SK-N-SH treated with all-trans-retinoic acid at 6 μM for 48 hours (cell line): ENCODE measurements at regions not wholly inside any gene's neighbourhood (a gene's known extent, or its start where the extent isn't known, plus 50 kb on each side); places are given as distances from the start of the nearest gene placed in this dataset.

Experiments used
- ATAC-seq: fragments of 200-7000 bp; cut with Tn5 transposase; 3 replicates; pipeline ENCODE4 v1.9.1; 2020; ENCODE audit warnings: mild to moderate bottlenecking, moderate library complexity
- ARNTL ChIP-seq: fragments of 450-650 bp; formaldehyde crosslinking; IDR thresholded peaks from 2 replicates; pipeline ENCODE4 v1.5.0; 2020; ENCODE audit warnings: low read depth, mild to moderate bottlenecking, moderate library complexity, borderline replicate concordance
- BACH2 ChIP-seq: fragments of 250-450 bp; sonication (Bioruptor Pico); IDR thresholded peaks from 2 replicates; pipeline ENCODE4 v1.9.0; 2021; ENCODE audit warnings: mild to moderate bottlenecking, borderline replicate concordance
- CSDC2 ChIP-seq: fragments of 250-450 bp; sonication (Bioruptor Pico); IDR thresholded peaks from 2 replicates; pipeline ENCODE4 v1.5.0; 2020; ENCODE audit warnings: mild to moderate bottlenecking, moderate library complexity
- ESRRG ChIP-seq: fragments of 250-450 bp; sonication (Bioruptor Pico); IDR thresholded peaks from 2 replicates; pipeline ENCODE4 v1.6.1; 2021; ENCODE audit warnings: mild to moderate bottlenecking
- GLIS3 ChIP-seq: fragments of 250-450 bp; sonication (Bioruptor Pico); IDR thresholded peaks from 2 replicates; pipeline ENCODE4 v1.5.0; 2020; ENCODE audit warnings: mild to moderate bottlenecking, moderate library complexity
- PPARA ChIP-seq: fragments of 250-450 bp; sonication (Bioruptor Pico); IDR thresholded peaks from 2 replicates; pipeline ENCODE4 v1.5.0; 2020; ENCODE audit warnings: mild to moderate bottlenecking, borderline replicate concordance
- SNAI2 ChIP-seq: fragments of 250-450 bp; sonication (Bioruptor Pico); IDR thresholded peaks from 2 replicates; pipeline ENCODE4 v1.5.0; 2020; ENCODE audit warnings: mild to moderate bottlenecking, moderate library complexity
- TCF4 ChIP-seq: fragments of 250-450 bp; sonication (Bioruptor Pico); IDR thresholded peaks from 2 replicates; pipeline ENCODE4 v1.8.0; 2021; ENCODE audit warnings: mild to moderate bottlenecking, moderate library complexity, borderline replicate concordance
- TOX ChIP-seq: fragments of 250-450 bp; sonication (Bioruptor Pico); IDR thresholded peaks from 2 replicates; pipeline ENCODE4 v1.8.0; 2021; ENCODE audit warnings: mild to moderate bottlenecking, moderate library complexity, borderline replicate concordance
- ZFP30 ChIP-seq: fragments of 450-650 bp; formaldehyde crosslinking; IDR thresholded peaks from 2 replicates; pipeline ENCODE4 v1.5.0; 2022; ENCODE audit warnings: mild to moderate bottlenecking, moderate library complexity
- ZNF565 ChIP-seq: fragments of 450-650 bp; formaldehyde crosslinking; conservative IDR thresholded peaks from 2 replicates; pipeline ENCODE4 v1.5.0; 2020; ENCODE audit warnings: low read depth, mild to moderate bottlenecking, moderate library complexity
- ZNF70 ChIP-seq: fragments of 450-650 bp; formaldehyde crosslinking; IDR thresholded peaks from 2 replicates; pipeline ENCODE4 v1.5.0; 2020; ENCODE audit warnings: mild to moderate bottlenecking, moderate library complexity
- ZNF8 ChIP-seq: fragments of 450-650 bp; formaldehyde crosslinking; IDR thresholded peaks from 2 replicates; pipeline ENCODE4 v1.5.0; 2020; ENCODE audit warnings: mild to moderate bottlenecking, moderate library complexity
- TF ChIP-seq, protein P1 (sequence below): fragments of 250-450 bp; sonication (Bioruptor Pico); IDR thresholded peaks from 2 replicates; pipeline ENCODE4 v1.8.0; 2021; ENCODE audit warnings: low read depth, mild to moderate bottlenecking, moderate library complexity, borderline replicate concordance
- TF ChIP-seq, protein P2 (sequence below): fragments of 250-450 bp; sonication (Bioruptor Pico); IDR thresholded peaks from 2 replicates; pipeline ENCODE4 v1.8.0; 2020; ENCODE audit warnings: mild to moderate bottlenecking, moderate library complexity, borderline replicate concordance
- TF ChIP-seq, protein P3 (sequence below): fragments of 250-450 bp; sonication (Bioruptor Pico); IDR thresholded peaks from 2 replicates; pipeline ENCODE4 v1.5.1; 2021; ENCODE audit warnings: mild to moderate bottlenecking, moderate library complexity

DNA sequence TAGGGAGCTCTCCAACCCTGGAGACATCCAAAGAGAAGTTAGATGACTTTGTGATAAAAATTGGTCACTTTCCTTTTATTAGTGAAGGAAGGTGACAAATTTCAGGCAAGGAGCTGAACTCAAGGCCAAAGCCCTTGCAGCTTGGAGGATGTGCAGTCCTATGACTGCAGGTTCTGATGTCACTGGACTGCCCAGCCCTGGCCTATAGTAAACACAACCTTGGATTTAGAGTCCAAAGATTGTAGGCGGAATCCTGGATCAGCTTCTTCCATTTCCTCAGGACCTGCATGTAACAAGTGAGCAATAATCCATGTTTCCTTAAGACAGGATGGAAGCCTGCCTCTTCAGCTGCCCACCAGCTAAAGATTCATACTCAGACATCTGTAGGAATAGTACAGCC is 169.3 kb upstream of the ZC3H12A start:
- no peak for ATAC-seq
- no peak for TF ChIP-seq ESRRG (CRISPR knock-in tag)
- TF ChIP-seq PPARA (CRISPR knock-in tag): no peak
- TF ChIP-seq ZNF70 (CRISPR knock-in tag): no peak

DNA sequence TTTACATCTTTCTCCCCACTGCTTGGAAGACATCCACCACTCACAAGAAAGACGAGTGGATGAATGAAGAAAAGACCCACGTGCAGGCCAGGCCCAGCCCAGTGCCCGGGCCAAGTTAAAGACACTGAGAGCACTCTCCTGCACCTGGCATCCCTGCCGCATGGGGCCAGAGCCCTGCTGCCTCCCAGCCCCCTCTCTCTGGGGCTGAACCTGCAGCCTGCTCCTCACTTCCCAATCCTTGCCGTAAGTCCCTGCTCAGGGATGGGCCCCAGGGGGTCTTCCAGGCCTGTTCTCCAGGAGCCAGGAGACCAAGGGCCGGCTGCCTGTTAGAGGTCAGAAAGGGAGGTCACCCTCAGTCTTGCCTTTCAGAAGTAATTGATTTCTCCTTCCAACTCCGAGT is 168.5 kb upstream of the ZC3H12A start:
- no peak for TF ChIP-seq TCF4 (CRISPR knock-in tag)
- TF ChIP-seq CSDC2 (CRISPR knock-in tag): no peak
- TF ChIP-seq, protein P1, sequence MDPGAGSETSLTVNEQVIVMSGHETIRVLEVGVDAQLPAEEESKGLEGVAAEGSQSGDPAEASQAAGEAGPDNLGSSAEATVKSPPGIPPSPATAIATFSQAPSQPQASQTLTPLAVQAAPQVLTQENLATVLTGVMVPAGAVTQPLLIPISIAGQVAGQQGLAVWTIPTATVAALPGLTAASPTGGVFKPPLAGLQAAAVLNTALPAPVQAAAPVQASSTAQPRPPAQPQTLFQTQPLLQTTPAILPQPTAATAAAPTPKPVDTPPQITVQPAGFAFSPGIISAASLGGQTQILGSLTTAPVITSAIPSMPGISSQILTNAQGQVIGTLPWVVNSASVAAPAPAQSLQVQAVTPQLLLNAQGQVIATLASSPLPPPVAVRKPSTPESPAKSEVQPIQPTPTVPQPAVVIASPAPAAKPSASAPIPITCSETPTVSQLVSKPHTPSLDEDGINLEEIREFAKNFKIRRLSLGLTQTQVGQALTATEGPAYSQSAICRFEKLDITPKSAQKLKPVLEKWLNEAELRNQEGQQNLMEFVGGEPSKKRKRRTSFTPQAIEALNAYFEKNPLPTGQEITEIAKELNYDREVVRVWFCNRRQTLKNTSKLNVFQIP (CRISPR knock-in tag): no peak
- TF ChIP-seq ZFP30 (CRISPR knock-in tag): no peak
- no peak for TF ChIP-seq ZNF8 (CRISPR knock-in tag)

DNA sequence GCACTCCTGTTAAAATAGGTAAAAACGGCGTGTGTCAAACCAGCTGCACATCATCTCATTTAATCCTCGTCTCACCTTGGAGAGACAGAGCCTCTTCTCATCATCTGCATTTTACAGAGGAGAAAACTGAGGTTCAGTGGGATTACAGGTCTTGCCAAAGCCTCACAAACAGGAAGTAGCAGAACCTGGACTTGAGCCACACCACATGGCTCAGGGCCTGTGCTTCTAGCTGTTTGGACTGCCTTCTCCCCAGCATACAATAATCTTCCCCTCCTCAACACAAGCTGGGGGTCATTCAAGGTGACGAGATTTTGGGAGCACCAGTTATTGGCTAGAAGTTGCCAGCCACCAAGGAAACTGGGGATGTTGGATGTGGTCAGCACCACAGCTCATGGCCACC is 167.9 kb upstream of the ZC3H12A start:
- no peak for TF ChIP-seq BACH2 (CRISPR knock-in tag)
- TF ChIP-seq, protein P2, sequence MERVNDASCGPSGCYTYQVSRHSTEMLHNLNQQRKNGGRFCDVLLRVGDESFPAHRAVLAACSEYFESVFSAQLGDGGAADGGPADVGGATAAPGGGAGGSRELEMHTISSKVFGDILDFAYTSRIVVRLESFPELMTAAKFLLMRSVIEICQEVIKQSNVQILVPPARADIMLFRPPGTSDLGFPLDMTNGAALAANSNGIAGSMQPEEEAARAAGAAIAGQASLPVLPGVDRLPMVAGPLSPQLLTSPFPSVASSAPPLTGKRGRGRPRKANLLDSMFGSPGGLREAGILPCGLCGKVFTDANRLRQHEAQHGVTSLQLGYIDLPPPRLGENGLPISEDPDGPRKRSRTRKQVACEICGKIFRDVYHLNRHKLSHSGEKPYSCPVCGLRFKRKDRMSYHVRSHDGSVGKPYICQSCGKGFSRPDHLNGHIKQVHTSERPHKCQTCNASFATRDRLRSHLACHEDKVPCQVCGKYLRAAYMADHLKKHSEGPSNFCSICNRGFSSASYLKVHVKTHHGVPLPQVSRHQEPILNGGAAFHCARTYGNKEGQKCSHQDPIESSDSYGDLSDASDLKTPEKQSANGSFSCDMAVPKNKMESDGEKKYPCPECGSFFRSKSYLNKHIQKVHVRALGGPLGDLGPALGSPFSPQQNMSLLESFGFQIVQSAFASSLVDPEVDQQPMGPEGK (CRISPR knock-in tag): no peak
- no peak for TF ChIP-seq PPARA (CRISPR knock-in tag)
- TF ChIP-seq TOX (CRISPR knock-in tag): no peak
- no peak for TF ChIP-seq SNAI2 (CRISPR knock-in tag)
- TF ChIP-seq ARNTL: no peak
- TF ChIP-seq GLIS3 (CRISPR knock-in tag): no peak
- no peak for ATAC-seq

More for the DNA sequence above, 168.5 kb upstream of the ZC3H12A start:
- no peak for ATAC-seq

DNA sequence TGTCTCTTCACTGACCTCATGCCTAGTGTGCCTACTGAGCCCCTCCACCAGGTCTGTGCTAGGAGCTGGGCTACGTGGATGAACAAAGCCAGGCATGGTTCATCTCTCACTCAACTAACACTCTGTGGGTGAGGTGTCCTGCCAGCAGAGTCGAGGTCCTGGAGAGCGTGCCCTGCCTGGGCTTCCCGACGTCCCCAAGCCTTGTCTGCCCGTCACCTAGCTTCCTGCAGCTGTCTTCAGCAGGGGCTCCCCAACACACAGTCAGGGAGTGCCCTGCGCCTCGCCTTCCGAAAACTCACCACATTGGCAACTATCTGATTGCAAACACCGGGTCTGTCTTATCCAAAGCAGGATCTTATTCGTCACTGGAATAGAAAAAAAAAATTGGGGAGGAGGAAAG is 167.5 kb upstream of the ZC3H12A start:
- no peak for ATAC-seq
- TF ChIP-seq, protein P1 (CRISPR knock-in tag): no peak
- TF ChIP-seq ZFP30 (CRISPR knock-in tag) (no peak), ZNF70 (CRISPR knock-in tag) (no peak), ZNF565 (CRISPR knock-in tag) (no peak), CSDC2 (CRISPR knock-in tag) (no peak), TOX (CRISPR knock-in tag) (no peak)
- TF ChIP-seq, protein P3, sequence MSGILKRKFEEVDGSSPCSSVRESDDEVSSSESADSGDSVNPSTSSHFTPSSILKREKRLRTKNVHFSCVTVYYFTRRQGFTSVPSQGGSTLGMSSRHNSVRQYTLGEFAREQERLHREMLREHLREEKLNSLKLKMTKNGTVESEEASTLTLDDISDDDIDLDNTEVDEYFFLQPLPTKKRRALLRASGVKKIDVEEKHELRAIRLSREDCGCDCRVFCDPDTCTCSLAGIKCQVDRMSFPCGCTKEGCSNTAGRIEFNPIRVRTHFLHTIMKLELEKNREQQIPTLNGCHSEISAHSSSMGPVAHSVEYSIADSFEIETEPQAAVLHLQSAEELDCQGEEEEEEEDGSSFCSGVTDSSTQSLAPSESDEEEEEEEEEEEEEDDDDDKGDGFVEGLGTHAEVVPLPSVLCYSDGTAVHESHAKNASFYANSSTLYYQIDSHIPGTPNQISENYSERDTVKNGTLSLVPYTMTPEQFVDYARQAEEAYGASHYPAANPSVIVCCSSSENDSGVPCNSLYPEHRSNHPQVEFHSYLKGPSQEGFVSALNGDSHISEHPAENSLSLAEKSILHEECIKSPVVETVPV (CRISPR knock-in tag): no peak
- TF ChIP-seq, protein P2 (CRISPR knock-in tag): no peak
- TF ChIP-seq, all 23 proteins: peak for 0
